ENCODE measurements at regions not wholly inside any gene's neighbourhood (a gene's known extent, or its start where the extent isn't known, plus 50 kb on each side); places are given as distances from the start of the nearest gene placed in this dataset.

GRCh38 chr1:87398641-87399040 is 70.0 kb downstream of the LMO4 start:
- ChIA-PET POLR2A (no interaction called here), CTCF (interaction anchor here (1.2 kb wide), 1 partner anchor 10 kb away, joined by 3 read pairs; no protein-coding TSS in a partner anchor)
- DNase-seq (ENCODE audit: extremely low spot score), result no peak
- TF ChIP-seq, protein P1, sequence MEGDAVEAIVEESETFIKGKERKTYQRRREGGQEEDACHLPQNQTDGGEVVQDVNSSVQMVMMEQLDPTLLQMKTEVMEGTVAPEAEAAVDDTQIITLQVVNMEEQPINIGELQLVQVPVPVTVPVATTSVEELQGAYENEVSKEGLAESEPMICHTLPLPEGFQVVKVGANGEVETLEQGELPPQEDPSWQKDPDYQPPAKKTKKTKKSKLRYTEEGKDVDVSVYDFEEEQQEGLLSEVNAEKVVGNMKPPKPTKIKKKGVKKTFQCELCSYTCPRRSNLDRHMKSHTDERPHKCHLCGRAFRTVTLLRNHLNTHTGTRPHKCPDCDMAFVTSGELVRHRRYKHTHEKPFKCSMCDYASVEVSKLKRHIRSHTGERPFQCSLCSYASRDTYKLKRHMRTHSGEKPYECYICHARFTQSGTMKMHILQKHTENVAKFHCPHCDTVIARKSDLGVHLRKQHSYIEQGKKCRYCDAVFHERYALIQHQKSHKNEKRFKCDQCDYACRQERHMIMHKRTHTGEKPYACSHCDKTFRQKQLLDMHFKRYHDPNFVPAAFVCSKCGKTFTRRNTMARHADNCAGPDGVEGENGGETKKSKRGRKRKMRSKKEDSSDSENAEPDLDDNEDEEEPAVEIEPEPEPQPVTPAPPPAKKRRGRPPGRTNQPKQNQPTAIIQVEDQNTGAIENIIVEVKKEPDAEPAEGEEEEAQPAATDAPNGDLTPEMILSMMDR (IDR thresholded peaks at IDR 0.05; ENCODE audit: control extremely low read depth, extremely low read depth, low read depth, missing control alignments), result no peak

- DNase-seq (ENCODE audit: extremely low spot score), result no peak
- ChIA-PET CTCF (interaction anchor here (1.2 kb wide), 1 partner anchor 10 kb away, joined by 3 read pairs; no protein-coding TSS in a partner anchor), POLR2A (no interaction called here)
- TF ChIP-seq, protein P1 (IDR thresholded peaks at IDR 0.05; ENCODE audit: control extremely low read depth, extremely low read depth, low read depth, missing control alignments), result no peak
These were observed 70.6 kb downstream of the LMO4 start for GRCh38 chr1:87399264-87399663.

DNA sequence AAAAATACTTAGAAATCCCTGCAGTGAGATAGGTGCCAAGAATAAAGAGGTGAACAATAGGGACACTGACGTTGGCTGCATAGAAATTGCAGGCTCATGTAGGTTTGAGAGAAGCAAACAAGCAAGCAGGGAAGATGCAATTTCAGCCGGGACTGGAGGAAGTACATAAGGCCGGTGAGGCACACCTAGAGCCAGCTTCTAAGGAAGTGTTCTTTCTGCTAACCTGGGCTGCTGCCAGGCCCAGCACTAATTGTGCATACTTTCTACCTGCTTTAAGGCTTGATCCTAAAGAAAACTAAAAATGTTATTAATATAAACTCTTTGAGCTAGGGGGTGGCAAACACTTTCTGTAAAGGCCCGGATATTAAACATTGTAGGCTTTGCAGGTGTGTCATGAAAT is 71.0 kb downstream of the LMO4 start:
- ChIA-PET CTCF (interaction anchor here (1.2 kb wide), 1 partner anchor 9 kb away, joined by 3 read pairs; no protein-coding TSS in a partner anchor), POLR2A (no interaction called here)
- TF ChIP-seq, protein P1 (IDR thresholded peaks at IDR 0.05; ENCODE audit: control extremely low read depth, extremely low read depth, low read depth, missing control alignments), result no peak
- DNase-seq (ENCODE audit: extremely low spot score), result no peak

- DNase-seq (ENCODE audit: extremely low spot score), result no peak
- TF ChIP-seq, protein P1 (IDR thresholded peaks at IDR 0.05; ENCODE audit: control extremely low read depth, extremely low read depth, low read depth, missing control alignments), result no peak
- CTCF ChIA-PET, result interaction anchor here (1.1 to 1.7 kb wide), 3 partner anchors 11 to 46 kb away, joined by 3 to 4 read pairs (median 3); no protein-coding TSS in a partner anchor
- POLR2A ChIA-PET, result no interaction called here
These were observed 72.1 kb downstream of the LMO4 start for GRCh38 chr1:87400813-87401212.

- DNase-seq (ENCODE audit: extremely low spot score), result no peak
- TF ChIP-seq, protein P1 (IDR thresholded peaks at IDR 0.05; ENCODE audit: control extremely low read depth, extremely low read depth, low read depth, missing control alignments), result no peak
- ChIA-PET POLR2A (no interaction called here), CTCF (interaction anchor here (1.7 kb wide), 2 partner anchors 8 to 28 kb away, joined by 3 to 4 read pairs; no protein-coding TSS in a partner anchor)
These were observed 73.7 kb downstream of the LMO4 start for GRCh38 chr1:87402241-87403002.

DNA sequence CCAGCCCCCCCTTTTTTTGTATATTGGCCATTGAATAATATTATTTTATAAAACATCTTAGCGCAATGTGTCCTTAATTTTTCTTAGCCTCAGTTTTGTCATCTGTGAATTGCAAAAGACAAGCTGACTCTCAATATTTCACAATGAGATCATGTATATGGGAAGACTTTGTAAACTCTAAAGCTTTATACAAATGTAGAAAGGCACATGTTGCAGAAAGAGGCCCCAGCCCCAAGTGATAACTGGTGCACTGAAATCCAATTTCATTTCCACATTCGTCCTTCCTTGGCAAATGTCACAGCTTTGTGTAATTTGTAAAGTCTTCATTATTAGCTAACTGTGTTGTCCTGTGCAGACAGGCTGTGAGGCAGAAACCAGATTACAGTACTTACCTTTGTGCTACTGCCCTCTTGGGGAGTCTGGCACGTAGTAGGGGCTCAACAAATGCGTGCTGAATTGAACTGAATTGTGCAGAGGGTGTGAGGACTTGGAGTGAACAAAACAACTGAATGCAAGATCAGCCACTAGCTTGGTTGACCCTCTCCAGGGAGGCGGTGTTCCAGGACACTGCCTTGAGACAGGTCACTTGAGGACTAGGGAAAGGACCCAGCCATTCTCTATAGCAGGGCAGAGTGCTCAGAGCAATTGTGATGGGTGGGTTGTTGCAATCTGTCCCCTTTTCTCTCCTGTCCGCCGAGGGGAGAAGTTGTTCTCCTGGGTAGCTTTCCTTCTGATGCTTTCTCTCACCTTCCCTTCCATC is 74.6 kb downstream of the LMO4 start:
- TF ChIP-seq, protein P1 (IDR thresholded peaks at IDR 0.05; ENCODE audit: control extremely low read depth, extremely low read depth, low read depth, missing control alignments), result no peak
- DNase-seq (ENCODE audit: extremely low spot score), result no peak
- POLR2A ChIA-PET, result no interaction called here
- CTCF ChIA-PET, result interaction anchor here (1.2 to 1.7 kb wide), 3 partner anchors 9 to 17 kb away, joined by 3 to 4 read pairs (median 3); no protein-coding TSS in a partner anchor

Measured in GM10248 (cell line).